Glutamatergic neuron (in vitro differentiated cells): ENCODE measurements at regions not wholly inside any gene's neighbourhood (a gene's known extent, or its start where the extent isn't known, plus 50 kb on each side); places are given as distances from the start of the nearest gene placed in this dataset.

Source experiments
- DNase-seq: peaks from one replicate; pipeline ENCODE4 v3.0.0; 2022
- H3K27ac Mint-ChIP-seq: one replicate; pipeline ENCODE4 v1.8.0; 2020; ENCODE audit warnings: mild to moderate bottlenecking, mixed read lengths, inconsistent platforms; ENCODE audit not compliant: unreplicated experiment
- H3K27me3 Mint-ChIP-seq: one replicate; pipeline ENCODE4 v1.8.0; 2020; ENCODE audit warnings: mild to moderate bottlenecking, moderate library complexity, mixed read lengths, inconsistent platforms; ENCODE audit not compliant: unreplicated experiment
- H3K36me3 Mint-ChIP-seq: one replicate; pipeline ENCODE4 v1.8.0; 2020; ENCODE audit warnings: mild to moderate bottlenecking, mixed read lengths, inconsistent platforms; ENCODE audit not compliant: unreplicated experiment
- H3K4me1 Mint-ChIP-seq: one replicate; pipeline ENCODE4 v1.8.0; 2020; ENCODE audit warnings: mild to moderate bottlenecking, low read depth, mixed read lengths, inconsistent platforms; ENCODE audit not compliant: unreplicated experiment
- H3K4me3 Mint-ChIP-seq: one replicate; pipeline ENCODE4 v1.8.0; 2020; ENCODE audit warnings: mild to moderate bottlenecking, mixed read lengths, inconsistent platforms; ENCODE audit not compliant: unreplicated experiment
- H3K9me3 Mint-ChIP-seq: one replicate; pipeline ENCODE4 v1.8.0; 2020; ENCODE audit warnings: mild to moderate bottlenecking, moderate library complexity, mixed read lengths, inconsistent platforms; ENCODE audit not compliant: unreplicated experiment
- CTCF ChIP-seq: fragments of 200-600 bp; sonication (generic); IDR thresholded peaks from one replicate; pipeline ENCODE4 v1.5.0; 2021; ENCODE audit not compliant: partially characterized antibody, unreplicated experiment

- Mint-ChIP-seq H3K27me3 (peaks cover 11% of the 10 kb centered on the region), H3K4me1 (peaks cover 8% of the 10 kb centered on the region), H3K9me3 (peaks cover 9% of the 10 kb centered on the region), H3K36me3 (no peaks in the 10 kb centered on the region), H3K4me3 (no peak overlapping the region), H3K27ac (no peak overlapping the region)
- DNase-seq, result no peak
- no peak for TF ChIP-seq CTCF
Observed at GRCh38 chr4:3821580-3822229, 55.5 kb downstream of the ADRA2C start.

GRCh38 chr4:3822230-3822947, 56.2 kb downstream of the ADRA2C start:
- Mint-ChIP-seq H3K9me3 (peaks cover 9% of the 10 kb centered on the region), H3K36me3 (no peaks in the 10 kb centered on the region), H3K4me3 (no peak overlapping the region), H3K4me1 (peaks cover 8% of the 10 kb centered on the region), H3K27ac (no peak overlapping the region), H3K27me3 (peaks cover 11% of the 10 kb centered on the region)
- TF ChIP-seq CTCF, result no peak
- no peak for DNase-seq

- Mint-ChIP-seq H3K36me3 (no peaks in the 10 kb centered on the region), H3K4me1 (peaks cover 8% of the 10 kb centered on the region), H3K9me3 (peaks cover 7% of the 10 kb centered on the region), H3K27me3 (peaks cover 11% of the 10 kb centered on the region), H3K4me3 (no peak overlapping the region), H3K27ac (no peak overlapping the region)
- DNase-seq, result no peak
- TF ChIP-seq CTCF, result no peak
Observed at GRCh38 chr4:3823496-3824341, 57.5 kb downstream of the ADRA2C start.

GRCh38 chr4:3824521-3825270, 58.5 kb downstream of the ADRA2C start:
- DNase-seq, result no peak
- H3K36me3 Mint-ChIP-seq, result no peaks in the 10 kb centered on the region
- no peak overlapping the region for H3K4me3 Mint-ChIP-seq
- no peak for TF ChIP-seq CTCF
- peaks cover 2% of the 10 kb centered on the region for H3K9me3 Mint-ChIP-seq
- H3K27ac Mint-ChIP-seq, result peak overlapping the region; percentile 38
- peaks cover 8% of the 10 kb centered on the region for H3K4me1 Mint-ChIP-seq
- H3K27me3 Mint-ChIP-seq, result peaks cover 11% of the 10 kb centered on the region
